Cerebellar cortex (tissue), 1 donor: ENCODE measurements at regions not wholly inside any gene's neighbourhood (a gene's known extent, or its start where the extent isn't known, plus 50 kb on each side); places are given as distances from the start of the nearest gene placed in this dataset.
A peak's percentile ranks its signal among the peaks of the same experiment; 100 is the strongest.

ENCODE experiments used
- DNase-seq: peaks from one replicate; pipeline ENCODE4 v3.0.0-alpha.2; 2015; ENCODE audit warnings: low spot score

GRCh38 chr11:92793189-92793588 lies 176.3 kb upstream of the MTNR1B start:
- no peak for DNase-seq

GRCh38 chr11:92794783-92795182 lies 174.7 kb upstream of the MTNR1B start:
- no peak for DNase-seq

GRCh38 chr11:92796744-92797143 lies 172.7 kb upstream of the MTNR1B start:
- DNase-seq = no peak

- no peak for DNase-seq
Observed at GRCh38 chr11:92797874-92798273, 171.6 kb upstream of the MTNR1B start.

- DNase-seq = no peak
Observed at GRCh38 chr11:92801685-92802084, 167.8 kb upstream of the MTNR1B start.

GRCh38 chr11:92802644-92803043 lies 166.8 kb upstream of the MTNR1B start:
- no peak for DNase-seq

- no peak for DNase-seq
Observed at GRCh38 chr11:92803391-92803790, 166.1 kb upstream of the MTNR1B start.

- no peak for DNase-seq
Observed at GRCh38 chr11:92804388-92804966, 165.0 kb upstream of the MTNR1B start.

- no peak for DNase-seq
Observed at GRCh38 chr11:92808022-92808421, 161.4 kb upstream of the MTNR1B start.

- DNase-seq = no peak
Observed at GRCh38 chr11:92810423-92811064, 158.9 kb upstream of the MTNR1B start.

GRCh38 chr11:92811341-92811740 lies 158.1 kb upstream of the MTNR1B start:
- DNase-seq = no peak

GRCh38 chr11:92812841-92813240 lies 156.6 kb upstream of the MTNR1B start:
- no peak for DNase-seq

- DNase-seq = no peak
Observed at GRCh38 chr11:92819830-92820229, 149.6 kb upstream of the MTNR1B start.

- no peak for DNase-seq
Observed at GRCh38 chr11:92820860-92821259, 148.6 kb upstream of the MTNR1B start.

- no peak for DNase-seq
Observed at GRCh38 chr11:92822410-92822809, 147.0 kb upstream of the MTNR1B start.

GRCh38 chr11:92826136-92826535 lies 143.3 kb upstream of the MTNR1B start:
- no peak for DNase-seq

GRCh38 chr11:92826603-92827002 lies 142.8 kb upstream of the MTNR1B start:
- DNase-seq = no peak

- DNase-seq = no peak
Observed at GRCh38 chr11:92827132-92827531, 142.3 kb upstream of the MTNR1B start.

- no peak for DNase-seq
Observed at GRCh38 chr11:92828556-92828955, 140.9 kb upstream of the MTNR1B start.

GRCh38 chr11:92829121-92829520 lies 140.3 kb upstream of the MTNR1B start:
- DNase-seq = peak; percentile 74

- DNase-seq = no peak
Observed at GRCh38 chr11:92829671-92830070, 139.8 kb upstream of the MTNR1B start.

- peak; percentile 94 for DNase-seq
Observed at GRCh38 chr11:92830377-92831155, 138.9 kb upstream of the MTNR1B start.

- no peak for DNase-seq
Observed at GRCh38 chr11:92834296-92835020, 135.0 kb upstream of the MTNR1B start.
